GM18507 (cell line): ENCODE measurements at regions not wholly inside any gene's neighbourhood (a gene's known extent, or its start where the extent isn't known, plus 50 kb on each side); places are given as distances from the start of the nearest gene placed in this dataset.

Source experiments
- DNase-seq: peaks from one replicate; pipeline ENCODE4 v3.0.0; 2011; ENCODE audit warnings: low read depth; ENCODE audit not compliant: insufficient read length; ENCODE audit errors: extremely low spot score
- FAIRE-seq: peaks from 2 replicates; lab custom pipeline; 2011; peaks lifted over from hg19 to GRCh38; lab: Jason Lieb, UNC

- no peak for FAIRE-seq
- no peak for DNase-seq
Observed at GRCh38 chr2:126748188-126748760, 92.3 kb downstream of the GYPC start.

- FAIRE-seq (no peak), DNase-seq (no peak)
Observed at GRCh38 chr2:126748929-126749518, 93.1 kb downstream of the GYPC start.

DNA sequence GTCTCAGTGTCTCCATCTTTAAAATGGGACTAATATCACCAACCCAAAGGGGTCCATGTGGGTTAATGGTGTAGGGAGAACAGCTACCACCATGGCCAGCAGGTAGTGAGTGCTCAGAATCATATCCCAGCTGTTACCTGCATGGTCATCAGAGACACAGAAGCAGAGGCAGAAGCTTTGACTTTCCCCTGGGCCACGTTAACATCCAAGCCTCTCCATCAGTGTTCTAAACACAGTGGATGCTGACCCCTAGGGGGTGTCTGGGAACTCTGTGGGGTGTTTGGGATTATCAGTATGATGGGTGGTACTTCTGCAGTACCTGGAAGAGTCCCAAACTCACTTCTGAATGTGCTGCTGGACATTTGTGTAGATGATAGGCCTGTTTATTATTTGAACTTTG is 93.6 kb downstream of the GYPC start:
- no peak for DNase-seq

GRCh38 chr2:126750506-126750905 is 94.5 kb downstream of the GYPC start:
- DNase-seq: no peak
- FAIRE-seq: no peak

More for the DNA sequence above, 93.6 kb downstream of the GYPC start:
- peak; percentile 12 for FAIRE-seq

- DNase-seq (no peak), FAIRE-seq (no peak)
Observed at GRCh38 chr2:126751477-126751876, 95.5 kb downstream of the GYPC start.

DNA sequence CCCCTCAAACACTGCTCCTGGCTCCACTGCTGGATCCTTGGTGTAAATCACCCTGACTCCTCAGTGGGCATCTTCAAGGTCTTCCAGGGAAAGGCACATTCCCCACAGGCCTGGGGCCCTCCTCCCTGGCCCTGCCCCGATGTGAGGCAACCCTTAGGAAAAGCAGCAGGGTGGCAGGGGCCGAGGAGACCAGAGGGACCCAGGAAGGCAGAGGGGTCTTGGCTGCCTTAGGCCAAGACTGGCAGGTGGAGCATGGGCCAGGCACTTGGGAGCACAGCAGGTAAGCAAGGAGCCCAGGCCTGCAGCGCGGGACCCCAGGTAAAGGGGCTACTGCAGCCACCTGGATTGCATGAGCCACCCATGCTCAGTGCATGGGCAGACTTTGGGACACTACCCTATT is 96.9 kb downstream of the GYPC start:
- FAIRE-seq (no peak), DNase-seq (no peak)

GRCh38 chr2:126753501-126754212 is 97.7 kb downstream of the GYPC start:
- FAIRE-seq: no peak
- DNase-seq: no peak

DNA sequence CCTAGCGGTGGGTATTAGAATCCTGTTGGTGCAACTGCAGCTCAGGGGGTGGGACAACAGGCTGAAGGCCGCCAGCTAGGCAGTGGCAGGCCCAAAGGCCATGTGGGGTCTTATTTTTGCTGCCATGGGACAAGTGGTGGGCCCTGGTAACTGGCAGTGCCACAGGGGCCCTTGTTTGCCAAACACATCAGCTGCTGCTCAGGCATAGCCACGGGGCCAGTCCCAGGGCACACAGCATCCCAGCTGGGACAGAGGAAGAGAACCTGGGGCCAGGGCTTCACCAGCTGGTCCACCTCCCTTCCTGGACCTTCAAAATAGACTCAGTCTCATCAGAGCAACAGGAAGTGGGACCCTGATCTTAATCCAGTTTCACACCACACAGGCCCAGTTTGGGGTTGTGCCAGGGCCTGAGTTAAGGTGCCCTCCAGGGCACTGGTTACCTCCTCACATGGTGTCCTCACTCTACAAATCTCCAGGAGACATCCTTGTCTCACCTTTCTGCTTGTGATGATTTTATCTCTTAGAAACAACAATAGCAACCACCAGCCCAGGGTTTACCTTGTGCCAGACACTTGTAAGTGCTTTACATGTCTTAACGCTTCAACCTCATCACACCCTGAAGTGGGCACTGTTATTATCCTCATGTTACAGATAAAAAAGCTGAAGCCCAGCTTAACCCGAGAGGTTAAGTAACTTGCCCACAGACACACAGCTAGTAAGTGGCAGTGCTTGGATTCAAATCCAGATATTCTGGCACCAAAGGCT is 98.5 kb downstream of the GYPC start:
- FAIRE-seq: no peak
- DNase-seq: no peak

- DNase-seq (no peak), FAIRE-seq (no peak)
Observed at GRCh38 chr2:126756125-126756524, 100.2 kb downstream of the GYPC start.

DNA sequence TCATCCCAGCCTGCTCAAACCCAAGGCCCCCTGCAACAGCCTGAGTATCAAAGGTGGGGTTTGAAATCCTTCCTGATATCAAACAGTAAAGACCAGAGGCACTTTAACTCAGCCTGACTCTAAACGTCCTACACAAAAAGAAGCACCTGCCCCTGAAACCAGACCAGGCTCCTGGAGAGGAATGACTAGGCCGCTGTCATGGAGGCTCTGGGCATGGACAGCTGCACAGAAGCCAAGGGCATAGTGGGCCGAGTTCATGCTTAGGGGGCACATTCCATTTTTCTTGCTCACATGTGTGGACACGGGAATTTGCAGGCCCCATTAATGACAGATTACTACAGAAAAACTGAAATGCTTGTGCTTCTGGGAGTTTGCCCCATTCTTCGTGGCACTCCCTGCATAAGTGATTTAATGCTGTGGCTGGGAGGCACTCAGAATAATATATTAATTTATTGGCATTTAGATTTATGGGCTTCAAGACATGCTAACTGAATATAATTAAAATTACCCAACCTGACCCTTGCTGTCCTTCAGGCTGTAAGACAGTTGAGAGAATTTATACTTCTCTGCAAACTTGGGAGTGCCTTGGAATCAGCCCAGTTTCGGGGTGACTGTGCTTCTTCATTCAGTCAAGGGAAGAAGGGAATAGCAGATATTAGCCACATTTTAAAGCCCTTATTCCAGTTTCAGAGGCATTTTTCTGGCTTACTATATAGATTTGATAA is 105.5 kb downstream of the GYPC start:
- DNase-seq (no peak), FAIRE-seq (no peak)

DNA sequence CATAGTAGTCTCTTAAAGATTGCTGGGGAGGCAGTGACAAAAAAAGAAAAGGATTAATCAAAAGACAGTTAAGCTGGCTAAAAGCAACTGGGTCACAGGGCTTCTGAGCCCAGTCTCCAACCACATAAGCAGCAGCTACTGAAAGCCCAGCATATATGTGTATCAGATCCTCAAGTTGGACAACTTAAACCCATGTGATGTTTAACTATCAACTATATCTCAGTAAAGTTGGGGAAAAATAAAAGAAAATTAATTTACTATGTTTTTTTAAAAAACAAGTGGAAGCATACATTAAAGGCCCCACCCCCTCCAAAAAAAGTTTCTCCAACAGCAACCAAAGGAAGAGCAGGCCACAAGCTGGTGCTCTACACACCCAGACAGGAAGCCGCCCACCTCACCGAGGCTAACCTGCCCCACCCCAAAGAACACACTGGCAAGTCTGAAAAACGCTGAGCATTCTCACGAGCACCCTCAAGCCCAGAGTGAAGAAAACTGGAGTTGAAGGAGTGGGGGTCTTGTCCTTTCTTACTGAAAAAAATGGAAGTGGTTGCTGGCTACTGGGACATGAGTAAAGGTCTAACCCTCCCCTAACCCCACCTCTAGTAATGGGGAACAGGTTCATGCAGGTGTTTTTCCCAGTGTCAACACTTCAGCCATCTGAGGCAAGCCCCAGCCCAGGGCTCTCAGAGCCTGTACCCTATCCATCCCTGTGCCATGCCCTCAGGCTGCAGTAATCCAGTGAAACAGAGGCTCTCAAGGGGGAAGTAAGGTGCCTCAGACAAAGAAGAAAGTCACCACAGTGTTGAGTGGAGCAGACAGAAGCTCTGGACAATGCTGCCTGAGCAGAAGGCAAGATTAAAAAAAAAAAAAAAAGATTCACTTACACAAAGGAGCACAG is 106.3 kb downstream of the GYPC start:
- no peak for DNase-seq
- no peak for FAIRE-seq

- FAIRE-seq: no peak
Observed at GRCh38 chr2:126764686-126765265, 108.8 kb downstream of the GYPC start.

DNA sequence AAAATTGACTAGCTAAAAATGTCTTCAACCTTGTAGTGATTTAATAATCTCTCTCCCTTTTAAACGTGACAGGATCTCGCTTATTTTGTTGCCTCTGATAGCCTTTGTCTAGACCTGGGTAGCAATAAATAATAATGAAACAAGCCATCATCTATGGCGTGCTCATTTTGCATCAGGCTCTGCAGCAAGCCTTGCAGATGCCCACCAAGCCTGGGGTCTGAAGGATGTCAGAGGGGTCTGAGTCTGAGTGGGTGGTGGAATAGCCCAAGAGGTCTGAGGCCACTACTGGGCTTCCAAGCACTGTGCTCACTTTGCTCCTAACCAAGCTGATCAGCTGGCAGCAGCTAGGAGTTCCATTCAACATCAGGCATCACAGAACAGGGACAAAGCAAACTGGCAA is 109.4 kb downstream of the GYPC start:
- FAIRE-seq: no peak
- DNase-seq: no peak

More at GRCh38 chr2:126764686-126765265, 108.8 kb downstream of the GYPC start:
- DNase-seq: no peak

DNA sequence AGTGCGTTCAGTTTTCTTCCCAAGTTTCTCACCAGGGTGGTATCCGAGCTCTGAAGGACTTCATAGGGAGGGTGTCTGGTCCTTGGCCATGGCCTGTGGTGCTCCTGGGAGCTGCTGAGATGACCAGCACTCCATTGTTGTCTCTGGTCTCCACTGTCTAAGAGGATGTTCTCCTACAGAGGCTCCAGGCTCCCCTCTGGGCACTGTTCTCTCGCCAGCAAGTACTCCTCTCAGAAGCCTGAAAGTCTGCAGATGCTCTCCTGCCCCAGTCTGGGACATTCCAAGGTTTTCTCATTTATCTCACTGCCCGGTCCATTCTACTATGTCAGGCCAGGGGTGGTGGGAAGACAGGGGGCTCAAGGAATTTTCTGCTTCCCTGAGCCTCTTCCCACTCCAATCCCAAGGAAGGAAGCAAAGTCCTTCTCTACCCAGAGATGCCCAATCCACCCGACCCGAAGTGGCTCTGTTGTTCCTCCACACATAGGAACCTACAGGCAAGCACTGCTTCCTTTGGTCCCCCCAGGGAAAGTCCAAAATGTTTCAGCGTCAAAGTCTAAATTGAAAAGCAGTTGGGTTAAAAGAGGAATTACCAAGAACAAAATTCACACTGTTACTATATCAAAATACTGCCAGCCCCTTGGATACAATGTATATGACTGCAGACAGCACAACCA is 110.5 kb downstream of the GYPC start:
- no peak for DNase-seq
- FAIRE-seq: no peak

DNA sequence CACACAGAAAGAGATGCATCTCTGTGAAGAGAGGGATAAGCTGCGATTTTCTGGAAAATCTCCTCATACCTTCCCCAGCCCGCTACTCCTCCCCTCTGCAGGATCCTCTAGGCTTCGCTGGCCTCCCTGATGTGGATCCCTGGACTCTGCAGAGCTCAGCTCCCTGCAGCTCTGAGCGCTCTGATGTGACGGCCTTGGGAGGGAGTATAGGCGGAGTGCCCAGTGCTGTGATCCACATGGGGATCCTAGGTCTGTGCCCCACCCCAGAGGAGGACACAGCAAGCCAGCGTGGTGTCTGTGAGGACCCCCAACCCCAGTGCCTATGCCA is 111.0 kb downstream of the GYPC start:
- DNase-seq (no peak), FAIRE-seq (no peak)

GRCh38 chr2:126769118-126769517 is 113.2 kb downstream of the GYPC start:
- FAIRE-seq: no peak

DNA sequence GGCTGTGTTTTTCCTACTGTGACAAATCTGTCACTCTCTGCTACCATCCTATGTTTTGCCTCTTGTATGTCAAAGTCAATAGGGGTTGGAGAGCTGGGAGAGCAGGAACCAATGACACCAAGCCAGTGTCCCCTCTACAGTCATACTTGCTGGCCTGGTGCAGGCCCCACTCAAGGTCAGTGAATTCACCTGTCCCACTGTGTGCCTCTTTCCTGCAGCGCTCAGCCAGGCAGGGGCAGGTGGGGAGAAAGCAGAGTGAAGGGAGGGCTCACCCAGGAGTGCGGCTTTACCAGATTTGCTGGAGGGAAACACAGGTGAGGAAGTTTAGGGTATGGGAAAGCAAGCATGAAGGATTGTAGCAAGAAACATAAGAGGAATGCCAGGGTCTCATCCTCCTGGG is 114.5 kb downstream of the GYPC start:
- FAIRE-seq: no peak
- DNase-seq: no peak

More at GRCh38 chr2:126769118-126769517, 113.2 kb downstream of the GYPC start:
- DNase-seq: no peak

- FAIRE-seq: no peak
Observed at GRCh38 chr2:126771094-126771493, 115.1 kb downstream of the GYPC start.

More at GRCh38 chr2:126771094-126771493, 115.1 kb downstream of the GYPC start:
- DNase-seq: no peak
